SK-N-SH treated with all-trans-retinoic acid at 6 μM for 48 hours (cell line): ENCODE measurements at regions not wholly inside any gene's neighbourhood (a gene's known extent, or its start where the extent isn't known, plus 50 kb on each side); places are given as distances from the start of the nearest gene placed in this dataset.

Source experiments
- CSDC2 ChIP-seq: fragments of 250-450 bp; sonication (Bioruptor Pico); IDR thresholded peaks from 2 replicates; pipeline ENCODE4 v1.5.0; 2020; ENCODE audit warnings: mild to moderate bottlenecking, moderate library complexity
- ISL1 ChIP-seq: fragments of 250-450 bp; sonication (Bioruptor Pico); IDR thresholded peaks from 2 replicates; pipeline ENCODE4 v2.1.2; 2022; ENCODE audit warnings: mild to moderate bottlenecking, moderate library complexity
- SNAI2 ChIP-seq: fragments of 250-450 bp; sonication (Bioruptor Pico); IDR thresholded peaks from 2 replicates; pipeline ENCODE4 v1.5.0; 2020; ENCODE audit warnings: mild to moderate bottlenecking, moderate library complexity
- ZFP3 ChIP-seq: fragments of 250-450 bp; sonication (Bioruptor Pico); IDR thresholded peaks from 2 replicates; pipeline ENCODE4 v1.5.0; 2020; ENCODE audit warnings: mild to moderate bottlenecking, moderate library complexity
- ZNF8 ChIP-seq: fragments of 450-650 bp; formaldehyde crosslinking; IDR thresholded peaks from 2 replicates; pipeline ENCODE4 v1.5.0; 2020; ENCODE audit warnings: mild to moderate bottlenecking, moderate library complexity
- TF ChIP-seq, protein P1 (sequence below): fragments of 250-450 bp; sonication (Bioruptor Pico); IDR thresholded peaks from 2 replicates; pipeline ENCODE4 v1.8.0; 2020; ENCODE audit warnings: mild to moderate bottlenecking, moderate library complexity, borderline replicate concordance

DNA sequence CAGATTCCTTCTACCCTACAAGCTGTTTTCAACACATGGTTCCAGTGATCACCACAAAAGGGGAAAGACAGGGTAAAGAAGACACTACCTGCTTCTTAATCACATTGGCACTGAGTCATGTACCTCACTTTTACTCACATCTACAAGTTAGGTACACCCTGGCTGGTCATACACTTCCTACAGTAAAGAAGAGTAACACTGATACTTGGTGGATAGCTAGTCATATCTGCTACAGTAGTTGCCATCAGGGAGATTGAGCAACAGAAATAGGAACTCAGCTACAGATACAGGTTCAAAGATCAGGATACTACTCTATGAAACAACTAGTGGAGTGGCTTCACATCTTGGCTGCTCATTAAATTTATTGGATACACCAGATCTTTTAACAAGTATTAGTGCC is 105.4 kb upstream of the DIAPH2 start:
- no peak for TF ChIP-seq ZFP3
- no peak for TF ChIP-seq ISL1 (CRISPR knock-in tag)
- no peak for TF ChIP-seq SNAI2 (CRISPR knock-in tag)
- TF ChIP-seq, protein P1, sequence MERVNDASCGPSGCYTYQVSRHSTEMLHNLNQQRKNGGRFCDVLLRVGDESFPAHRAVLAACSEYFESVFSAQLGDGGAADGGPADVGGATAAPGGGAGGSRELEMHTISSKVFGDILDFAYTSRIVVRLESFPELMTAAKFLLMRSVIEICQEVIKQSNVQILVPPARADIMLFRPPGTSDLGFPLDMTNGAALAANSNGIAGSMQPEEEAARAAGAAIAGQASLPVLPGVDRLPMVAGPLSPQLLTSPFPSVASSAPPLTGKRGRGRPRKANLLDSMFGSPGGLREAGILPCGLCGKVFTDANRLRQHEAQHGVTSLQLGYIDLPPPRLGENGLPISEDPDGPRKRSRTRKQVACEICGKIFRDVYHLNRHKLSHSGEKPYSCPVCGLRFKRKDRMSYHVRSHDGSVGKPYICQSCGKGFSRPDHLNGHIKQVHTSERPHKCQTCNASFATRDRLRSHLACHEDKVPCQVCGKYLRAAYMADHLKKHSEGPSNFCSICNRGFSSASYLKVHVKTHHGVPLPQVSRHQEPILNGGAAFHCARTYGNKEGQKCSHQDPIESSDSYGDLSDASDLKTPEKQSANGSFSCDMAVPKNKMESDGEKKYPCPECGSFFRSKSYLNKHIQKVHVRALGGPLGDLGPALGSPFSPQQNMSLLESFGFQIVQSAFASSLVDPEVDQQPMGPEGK (CRISPR knock-in tag), result no peak
- no peak for TF ChIP-seq CSDC2 (CRISPR knock-in tag)
- TF ChIP-seq ZNF8 (CRISPR knock-in tag), result no peak
